CD4-positive, alpha-beta T cell treated with Interleukin-2 at 100 ng/mL for 4 hours (primary cell): ENCODE measurements at regions not wholly inside any gene's neighbourhood (a gene's known extent, or its start where the extent isn't known, plus 50 kb on each side); places are given as distances from the start of the nearest gene placed in this dataset.
"Not testable (repeated sequence)": the region's sequence is repeated elsewhere in the genome, so short reads cannot be mapped to it uniquely, and the experiment has no call there.

ENCODE experiments used
- DNase-seq: peaks from one replicate; pipeline ENCODE4 v3.0.0-alpha.2; 2020; ENCODE audit warnings: low spot score

DNA sequence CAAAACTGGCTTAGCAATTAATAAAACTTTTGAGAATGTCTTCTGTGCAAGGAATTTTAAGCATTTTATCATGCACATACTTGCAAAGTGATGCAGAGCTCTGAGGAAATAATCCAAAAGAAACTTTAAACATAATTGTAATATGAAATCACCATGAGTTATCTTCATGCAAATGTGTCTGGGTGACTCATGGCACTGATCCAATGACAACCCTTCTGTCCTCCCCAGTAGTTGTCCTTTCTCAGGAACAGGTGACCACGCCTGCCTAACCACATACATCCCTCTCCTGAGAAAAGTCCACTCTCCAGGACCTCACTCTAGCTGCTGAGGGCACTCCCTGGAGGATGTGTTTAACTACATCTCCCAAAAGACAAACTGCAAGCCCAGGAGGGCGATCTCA is 530.6 kb upstream of the IL12A start:
- DNase-seq: no peak

DNA sequence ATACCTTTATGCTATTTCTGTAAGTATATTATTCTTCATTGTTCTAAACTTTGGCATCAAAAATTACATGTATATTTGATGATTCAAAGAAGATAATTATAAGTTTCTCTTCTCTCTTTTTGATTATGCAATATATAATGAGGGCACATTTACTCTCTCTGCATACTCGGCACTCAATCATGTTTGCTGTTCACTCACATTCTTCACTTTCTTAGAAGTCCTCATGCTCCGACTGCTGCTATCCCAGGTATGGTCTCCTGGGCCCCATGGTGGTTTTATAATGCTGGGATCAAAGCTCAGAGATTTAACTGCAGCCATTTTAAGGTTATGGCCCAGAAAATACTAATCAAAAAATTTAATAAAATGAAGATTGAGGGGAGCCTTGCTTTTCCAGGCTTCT is 529.7 kb upstream of the IL12A start:
- no peak for DNase-seq

DNA sequence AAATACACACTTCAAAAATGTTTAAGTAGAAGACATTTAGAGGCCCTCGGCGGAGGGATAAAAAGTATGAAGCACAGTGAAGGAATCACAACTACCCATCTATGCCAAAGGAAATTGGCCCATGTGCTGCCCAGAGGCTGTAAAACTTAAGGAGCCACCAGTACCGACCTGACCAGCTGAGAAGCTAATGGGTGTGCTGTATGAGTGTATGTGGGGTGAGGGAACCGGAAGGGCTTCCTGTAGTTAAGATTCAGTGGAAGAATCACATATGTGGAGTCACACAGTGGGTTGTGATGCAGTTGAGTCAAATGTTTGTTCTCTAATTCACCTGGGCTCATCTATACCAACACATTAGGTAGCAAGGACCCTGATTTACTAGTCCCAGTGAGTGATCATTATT is 516.0 kb upstream of the IL12A start:
- no peak for DNase-seq

DNA sequence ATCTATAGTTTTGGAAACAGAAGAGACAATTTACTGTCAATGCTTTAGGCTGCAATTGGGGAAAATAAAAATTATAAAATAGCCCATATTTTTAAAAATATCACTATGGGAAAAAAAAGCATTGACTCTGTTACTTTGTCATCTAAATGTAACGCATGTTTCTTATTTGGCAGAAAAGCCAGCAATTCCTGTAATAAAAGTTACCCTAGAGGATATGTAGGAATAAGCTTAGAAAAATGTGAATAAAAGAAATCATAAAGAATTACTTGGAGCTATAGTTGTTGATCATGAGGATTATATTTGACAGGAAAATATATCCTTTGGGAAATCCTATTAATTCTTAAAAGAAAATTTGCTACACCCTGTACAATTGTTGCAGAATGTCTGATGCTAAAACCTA is 515.4 kb upstream of the IL12A start:
- no peak for DNase-seq

DNA sequence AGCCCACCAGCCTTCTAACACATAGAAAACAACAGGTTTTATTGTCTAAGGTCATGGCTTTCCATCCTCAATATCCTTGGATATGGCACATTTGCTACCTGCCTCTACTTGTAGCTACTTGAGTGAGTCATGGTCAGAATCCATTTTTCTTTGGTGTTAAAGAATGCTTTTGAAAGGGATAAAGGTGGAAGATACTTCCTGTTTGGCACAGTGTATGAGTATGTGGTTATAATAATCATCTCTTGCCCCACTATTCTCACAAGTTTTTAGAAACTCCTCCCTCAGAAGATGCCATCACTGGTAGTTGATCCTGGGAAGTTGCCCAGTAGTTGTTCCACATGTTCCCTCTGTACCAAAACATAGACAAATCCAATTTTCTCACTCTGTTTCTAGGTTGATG is 508.6 kb upstream of the IL12A start:
- DNase-seq: no peak

DNA sequence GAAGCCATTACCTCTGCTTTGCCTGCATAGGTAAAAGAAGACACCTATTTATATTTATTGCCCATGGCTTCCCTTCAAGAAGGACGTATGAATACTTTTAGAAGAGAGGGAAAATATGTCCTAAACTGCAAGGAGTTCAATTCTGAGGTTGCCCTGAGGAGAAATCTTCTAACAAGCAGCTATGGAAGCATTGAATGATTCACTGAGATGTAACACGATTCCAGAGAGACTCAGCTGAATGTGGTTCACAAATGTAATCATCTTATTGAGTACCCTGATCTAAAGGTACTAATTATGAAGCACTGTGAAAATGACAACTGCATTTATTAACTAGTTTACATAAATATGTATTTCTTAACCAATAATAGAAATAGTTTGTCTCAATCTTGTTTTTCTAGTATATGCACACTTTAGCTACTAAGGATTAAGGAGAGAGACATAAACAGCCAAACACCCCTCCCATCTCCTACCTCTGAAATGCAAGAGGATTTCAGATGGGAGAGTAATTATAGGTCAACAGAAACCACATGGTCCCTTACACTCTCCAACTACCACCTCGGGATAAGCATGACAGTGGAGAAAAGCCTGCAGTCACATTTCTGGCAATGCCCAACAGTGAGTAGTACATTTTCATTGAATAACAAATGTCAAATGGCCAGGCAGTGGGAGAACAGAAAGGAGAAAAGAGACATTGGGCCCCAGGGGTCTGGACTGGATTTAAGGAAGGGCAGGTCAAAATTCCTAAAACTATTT is 506.2 kb upstream of the IL12A start:
- DNase-seq: no peak

DNA sequence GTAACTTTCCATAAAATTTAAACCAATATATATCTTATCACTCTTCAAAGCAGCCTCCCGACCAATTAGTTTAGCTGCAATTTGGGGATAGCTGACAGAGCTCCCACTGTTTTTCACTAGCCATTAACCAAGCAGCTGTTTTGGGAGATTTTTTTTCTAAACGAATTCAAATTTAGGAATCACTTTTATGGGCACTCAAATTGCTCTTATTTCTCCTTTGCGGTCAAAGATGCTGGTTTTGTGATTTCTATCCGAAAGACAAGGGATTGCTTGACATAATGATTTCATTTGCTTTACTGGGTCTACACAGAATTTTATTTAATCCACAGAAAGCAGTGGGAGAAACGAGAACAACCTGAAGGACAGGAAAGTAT is 505.7 kb upstream of the IL12A start:
- DNase-seq: no peak

DNA sequence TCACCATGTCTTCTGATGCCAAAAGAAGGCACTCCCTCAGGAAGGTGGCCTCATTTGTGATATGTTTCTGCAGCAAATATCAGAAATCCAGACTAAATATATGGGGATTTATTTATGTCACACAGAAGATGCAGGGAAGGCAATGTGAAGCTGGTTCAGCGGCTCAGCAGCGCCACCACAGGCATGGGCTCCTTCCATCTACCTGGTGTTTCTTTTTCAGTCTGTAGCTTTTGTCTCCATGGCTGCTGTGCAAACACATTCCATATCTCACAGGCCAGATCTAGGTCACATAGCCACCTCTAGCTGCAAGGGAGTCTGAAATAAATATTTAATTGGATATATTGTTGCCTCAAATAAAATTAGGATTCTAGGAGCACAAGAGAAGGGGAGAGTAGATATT is 502.1 kb upstream of the IL12A start:
- no peak for DNase-seq

DNA sequence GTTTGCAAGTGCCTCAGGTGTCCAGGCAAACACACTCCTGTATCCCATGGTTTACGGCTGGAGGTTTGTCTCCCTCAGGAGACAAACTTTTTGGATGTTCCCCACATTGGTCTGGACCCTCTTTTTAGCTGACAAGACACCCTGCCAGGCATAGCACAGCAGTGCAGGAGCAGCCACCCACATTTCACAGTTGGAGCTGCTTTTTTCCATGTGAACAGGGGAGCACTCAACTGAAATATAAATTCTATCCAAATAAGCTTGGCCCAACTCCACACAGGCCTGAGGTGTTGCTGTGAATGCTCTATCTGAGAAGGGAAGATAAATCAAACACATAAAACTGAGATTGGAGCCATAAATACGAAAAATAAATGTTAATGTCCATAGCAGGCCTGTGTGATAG is 501.3 kb upstream of the IL12A start:
- DNase-seq: no peak

DNA sequence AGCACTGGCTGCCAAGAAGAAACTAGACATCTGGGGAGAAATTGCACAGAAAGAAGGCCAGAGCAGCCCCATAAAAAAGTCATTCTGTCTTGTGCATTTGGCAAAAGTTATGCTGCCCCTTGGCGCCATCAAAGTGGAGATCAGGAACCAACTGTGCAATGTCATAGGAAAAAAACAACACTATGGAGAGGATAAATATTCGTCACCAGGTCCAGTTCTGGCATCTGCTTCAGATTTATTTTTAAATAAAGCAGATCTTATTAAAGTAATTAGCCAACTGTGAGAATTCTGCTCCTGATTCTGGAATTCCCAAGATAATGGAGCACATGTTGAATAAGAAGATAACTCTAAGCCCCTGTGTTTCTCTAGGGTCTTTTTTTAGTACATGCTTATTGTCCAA is 500.0 kb upstream of the IL12A start:
- DNase-seq: no peak

DNA sequence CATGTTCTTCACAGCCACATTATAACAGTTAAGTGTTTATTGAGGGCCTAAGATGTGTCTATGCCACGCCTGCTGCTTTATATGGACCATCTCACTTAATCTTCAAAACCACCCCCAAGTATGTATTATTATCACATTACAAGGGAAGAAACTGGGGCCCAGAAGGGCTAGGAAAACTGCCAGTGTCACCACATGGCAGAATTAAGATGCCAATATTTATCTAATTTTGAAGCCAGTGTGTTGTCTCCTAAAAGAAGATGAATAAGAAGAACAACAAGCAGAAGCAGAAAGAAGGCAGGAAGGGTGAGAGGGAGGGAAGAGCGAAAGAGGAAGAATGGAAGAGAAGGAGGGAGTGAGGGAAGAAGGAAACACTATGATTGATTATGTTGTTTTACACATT is 491.3 kb upstream of the IL12A start:
- DNase-seq: no peak

DNA sequence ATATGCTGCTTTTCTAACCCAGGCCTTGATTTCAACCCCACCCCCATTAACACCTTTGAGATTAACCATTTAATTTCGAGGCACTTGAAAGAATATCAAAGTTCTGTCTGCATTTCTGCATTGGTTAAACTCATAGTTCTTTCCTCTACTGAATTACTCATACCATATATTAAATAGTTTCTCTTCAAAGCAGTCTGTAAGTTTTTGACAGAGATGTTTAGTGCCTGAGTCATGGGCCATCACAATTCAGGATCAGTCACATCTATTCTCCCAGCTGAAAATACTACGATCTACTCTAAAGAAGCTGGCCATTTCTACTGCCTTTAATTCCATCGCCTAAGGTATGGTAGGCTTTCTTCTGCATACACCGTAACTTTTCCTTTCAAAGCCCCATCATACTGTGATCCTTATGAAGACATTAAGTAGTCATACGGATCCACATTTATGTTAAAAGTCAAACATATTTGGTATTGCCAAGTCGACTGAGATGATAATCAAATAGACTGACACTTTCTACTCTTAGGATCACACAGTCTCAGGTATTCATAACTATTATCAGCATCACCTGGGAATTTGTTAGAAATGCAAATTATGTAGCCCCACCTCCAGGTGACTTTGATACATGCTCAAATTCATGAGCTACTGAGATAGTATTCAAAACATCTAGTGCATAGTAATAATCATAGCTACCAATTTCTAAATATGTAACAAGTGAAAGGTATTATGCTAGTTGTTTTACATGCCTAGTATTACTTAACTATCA is 489.4 kb upstream of the IL12A start:
- DNase-seq: no peak

DNA sequence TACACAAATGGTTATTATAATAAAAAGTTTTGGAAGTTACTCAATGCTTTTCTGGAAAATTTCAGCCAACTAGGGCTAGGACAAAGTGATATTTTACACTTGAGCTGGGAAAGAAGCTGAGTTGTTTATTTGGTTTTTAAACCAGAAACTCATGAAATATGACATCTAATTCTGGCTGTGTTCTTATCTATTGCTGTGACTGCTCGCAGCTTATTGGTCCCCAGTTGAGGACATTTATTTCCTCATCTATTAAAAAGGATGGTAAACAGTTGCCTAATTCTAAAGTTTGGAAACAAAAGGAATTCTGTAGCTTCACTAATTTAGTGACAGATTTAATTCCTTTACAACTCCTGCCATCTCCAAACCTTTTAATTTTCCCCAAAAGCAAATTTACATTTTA is 487.6 kb upstream of the IL12A start:
- no peak for DNase-seq

DNA sequence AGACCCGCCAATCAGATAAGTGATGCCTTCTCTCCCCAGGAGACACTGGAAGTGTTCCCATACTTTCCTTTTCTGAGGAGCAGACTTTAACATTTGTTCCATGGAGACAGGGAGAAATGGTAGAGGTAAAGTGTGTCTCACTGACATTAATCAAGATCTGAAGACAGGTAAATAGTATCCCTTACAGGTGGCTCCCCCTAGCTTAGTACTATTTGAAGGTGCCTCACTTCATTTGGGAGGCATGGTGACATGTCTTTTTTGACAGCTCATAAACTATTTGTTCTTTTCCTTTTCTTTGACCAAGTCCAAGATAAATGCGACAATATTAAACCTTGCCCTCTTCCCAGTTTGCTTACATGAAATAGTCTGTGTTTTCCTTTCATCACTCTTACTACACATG is 485.6 kb upstream of the IL12A start:
- no peak for DNase-seq

DNA sequence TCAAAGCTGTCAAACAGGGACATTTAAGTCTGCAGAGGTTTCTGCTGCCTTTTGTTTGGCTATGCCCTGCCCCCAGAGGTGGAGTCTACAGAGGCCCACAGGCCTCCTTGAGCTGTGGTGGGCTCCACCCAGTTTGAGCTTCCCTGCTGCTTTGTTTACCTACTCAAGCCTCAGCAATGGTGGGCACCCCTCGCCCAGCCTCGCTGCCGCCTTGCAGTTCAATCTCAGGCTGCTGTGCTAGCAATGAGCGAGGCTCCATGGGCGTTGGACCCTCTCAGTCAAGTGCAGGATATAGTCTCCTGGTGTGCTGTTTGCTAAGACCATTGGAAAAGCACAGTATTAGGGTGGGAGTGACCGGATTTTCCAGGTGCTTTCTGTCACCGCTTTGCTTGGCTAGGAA is 477.6 kb upstream of the IL12A start:
- DNase-seq: not testable (repeated sequence)

DNA sequence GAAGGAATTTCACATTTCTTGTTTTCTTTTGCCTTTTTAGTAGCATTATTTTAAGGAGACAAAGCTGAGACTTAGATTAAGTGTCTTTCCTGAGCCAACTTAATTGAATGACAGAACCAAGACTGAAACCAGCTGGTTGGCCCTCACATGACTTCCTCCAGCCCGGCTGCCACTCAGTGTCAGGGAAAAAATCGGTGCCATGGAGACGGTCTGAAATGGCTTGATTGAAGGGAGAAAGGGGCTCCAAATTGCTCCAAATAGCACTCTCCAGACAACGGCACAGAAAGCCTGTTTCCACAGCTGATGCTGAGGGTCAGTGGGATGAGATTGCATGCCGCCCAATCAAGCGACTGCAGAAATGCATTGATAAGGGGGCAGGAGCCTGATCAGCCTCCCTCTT is 475.2 kb upstream of the IL12A start:
- no peak for DNase-seq

DNA sequence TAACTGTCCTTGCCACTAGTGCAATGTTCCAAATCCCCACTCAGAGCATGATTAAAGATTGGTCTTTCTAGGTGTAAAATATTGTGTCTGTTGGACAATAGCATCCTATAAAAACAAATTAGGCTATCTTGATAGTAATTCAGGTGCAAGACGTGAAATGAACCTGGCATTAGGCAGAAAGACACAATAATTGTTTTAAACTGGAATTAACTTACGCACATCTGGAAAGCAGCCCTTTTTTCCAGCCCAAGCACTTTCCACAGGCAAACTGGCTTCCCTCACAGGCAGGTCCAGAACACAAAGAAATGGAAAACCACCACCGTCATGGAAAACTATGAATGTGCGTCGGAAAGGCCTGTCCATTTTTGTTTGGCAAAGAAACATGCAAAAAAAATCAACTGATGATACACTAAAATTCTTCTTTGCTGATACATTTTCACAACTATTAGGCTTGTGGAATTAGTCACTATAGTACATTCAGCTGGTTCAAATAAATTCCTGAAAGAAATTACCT is 474.7 kb upstream of the IL12A start:
- DNase-seq: no peak

DNA sequence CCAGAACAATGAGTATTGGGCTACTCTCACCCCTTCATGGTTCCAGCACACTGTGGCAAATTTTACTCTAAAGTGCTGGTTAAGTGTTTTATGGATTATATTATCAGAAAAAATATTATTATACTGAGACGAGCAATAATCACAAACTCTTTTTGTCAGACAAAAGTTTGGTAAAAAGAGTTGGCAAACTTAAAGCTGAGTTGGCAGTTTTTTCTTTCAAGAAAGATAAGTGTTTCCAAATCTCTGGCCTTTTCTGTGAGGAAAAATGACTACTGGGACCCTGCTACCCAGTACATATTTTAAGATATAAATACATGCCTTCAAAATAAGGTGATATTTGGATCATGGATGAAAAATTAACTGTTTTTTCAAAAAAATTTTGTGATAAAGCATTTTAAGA is 471.5 kb upstream of the IL12A start:
- no peak for DNase-seq

DNA sequence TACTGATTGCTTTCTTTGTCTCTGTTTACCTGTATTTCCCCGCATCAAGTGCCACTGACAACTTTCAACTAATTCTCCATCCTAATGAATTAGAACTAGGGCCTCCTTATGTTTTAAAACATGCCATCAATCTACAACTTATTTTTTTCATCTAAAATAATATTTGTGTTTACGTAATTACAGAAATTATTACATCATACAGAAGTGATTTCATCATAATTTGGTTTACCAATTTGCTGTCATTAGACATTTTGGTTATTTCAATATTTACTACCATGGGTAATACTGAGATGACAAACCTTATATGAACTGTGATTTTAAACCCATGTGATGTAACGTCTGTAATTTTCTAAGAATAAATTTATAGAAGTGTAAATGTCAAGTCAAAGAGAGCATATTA is 468.0 kb upstream of the IL12A start:
- DNase-seq: no peak

DNA sequence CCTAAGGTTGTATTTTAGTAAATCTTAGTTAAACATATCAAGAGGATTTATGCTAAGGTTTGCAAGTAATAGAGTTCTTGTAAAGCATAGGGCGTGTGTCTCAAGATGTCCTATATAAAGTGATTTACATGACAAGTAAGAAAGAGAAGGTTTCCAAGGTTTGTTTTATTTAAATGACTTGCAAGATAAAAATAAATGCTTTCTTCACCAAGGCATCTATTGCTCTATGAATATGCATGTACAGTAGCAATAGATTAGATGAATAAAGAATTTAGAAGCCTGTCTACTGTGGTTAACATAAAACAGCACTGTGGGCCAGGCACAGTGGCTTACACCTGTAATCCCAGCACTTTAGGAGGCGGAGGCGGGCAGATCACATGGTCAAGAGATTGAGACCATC is 466.4 kb upstream of the IL12A start:
- DNase-seq: no peak

DNA sequence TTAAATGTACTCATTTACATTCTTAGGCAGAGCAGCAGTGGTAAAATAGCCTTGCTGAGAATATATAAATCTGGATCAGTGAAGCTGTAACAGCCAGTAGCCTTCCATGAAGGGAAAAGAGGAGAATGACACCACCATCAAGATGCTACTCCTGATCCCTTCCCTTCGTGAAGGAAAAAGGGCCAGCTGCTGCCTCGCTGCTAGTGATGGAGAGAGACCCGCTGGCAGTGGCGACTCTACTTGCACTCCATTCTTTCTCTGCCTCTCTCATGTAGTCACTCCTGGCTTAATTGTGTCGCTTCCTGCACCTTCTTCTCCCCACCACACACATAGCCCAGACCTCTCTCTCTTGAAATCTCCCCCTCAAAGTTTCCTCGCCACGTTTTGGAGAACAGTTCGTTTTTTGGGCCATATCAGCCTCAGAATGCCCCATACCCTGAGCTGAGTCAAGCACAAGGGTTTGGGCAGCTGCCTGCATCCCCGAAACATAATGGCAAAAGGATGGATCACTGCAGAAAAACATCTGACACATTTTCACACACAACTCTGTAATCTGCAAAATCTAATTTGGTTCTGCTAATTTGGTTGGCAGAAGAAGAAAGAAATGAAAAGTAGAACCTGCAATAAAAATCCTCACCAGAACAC is 460.3 kb upstream of the IL12A start:
- no peak for DNase-seq

DNA sequence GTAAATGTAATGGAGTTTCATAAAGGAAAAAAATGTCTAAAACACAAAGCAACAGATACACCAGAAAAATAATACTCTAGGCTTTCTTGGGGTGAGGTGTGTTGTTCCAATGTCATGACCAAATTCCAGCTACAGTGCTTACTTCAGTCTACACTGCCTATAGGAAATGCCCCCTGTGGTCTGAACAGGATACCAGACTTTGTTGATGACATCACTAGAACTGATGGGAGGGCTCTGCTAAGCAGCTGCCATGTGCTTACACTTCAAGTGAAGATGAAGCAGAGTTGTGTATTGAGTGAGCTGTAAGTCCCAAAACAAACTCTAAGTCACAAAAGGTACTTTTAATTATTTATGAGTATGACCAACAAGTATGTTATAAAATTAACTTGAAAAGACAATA is 456.1 kb upstream of the IL12A start:
- DNase-seq: no peak

DNA sequence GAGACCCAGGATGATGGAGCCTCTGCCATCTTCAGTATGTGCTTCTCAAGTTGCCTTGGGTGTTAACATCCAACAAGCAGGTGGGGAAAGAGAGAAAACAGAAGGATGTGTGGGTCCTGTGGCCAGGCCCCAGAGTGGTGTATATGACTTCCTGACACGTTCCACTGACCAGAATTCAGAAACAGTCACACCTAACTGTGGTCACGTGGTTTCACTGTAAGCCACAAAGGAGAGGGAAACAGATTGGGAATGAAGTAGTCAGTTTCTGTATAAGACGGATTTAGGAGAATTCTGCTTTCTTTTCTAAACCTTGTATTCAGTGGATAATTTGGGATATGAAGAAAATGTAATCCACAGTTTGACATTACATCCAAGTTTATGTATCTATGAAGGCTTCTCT is 454.1 kb upstream of the IL12A start:
- DNase-seq: no peak
